ENCODE measurements at regions not wholly inside any gene's neighbourhood (a gene's known extent, or its start where the extent isn't known, plus 50 kb on each side); places are given as distances from the start of the nearest gene placed in this dataset.

DNA sequence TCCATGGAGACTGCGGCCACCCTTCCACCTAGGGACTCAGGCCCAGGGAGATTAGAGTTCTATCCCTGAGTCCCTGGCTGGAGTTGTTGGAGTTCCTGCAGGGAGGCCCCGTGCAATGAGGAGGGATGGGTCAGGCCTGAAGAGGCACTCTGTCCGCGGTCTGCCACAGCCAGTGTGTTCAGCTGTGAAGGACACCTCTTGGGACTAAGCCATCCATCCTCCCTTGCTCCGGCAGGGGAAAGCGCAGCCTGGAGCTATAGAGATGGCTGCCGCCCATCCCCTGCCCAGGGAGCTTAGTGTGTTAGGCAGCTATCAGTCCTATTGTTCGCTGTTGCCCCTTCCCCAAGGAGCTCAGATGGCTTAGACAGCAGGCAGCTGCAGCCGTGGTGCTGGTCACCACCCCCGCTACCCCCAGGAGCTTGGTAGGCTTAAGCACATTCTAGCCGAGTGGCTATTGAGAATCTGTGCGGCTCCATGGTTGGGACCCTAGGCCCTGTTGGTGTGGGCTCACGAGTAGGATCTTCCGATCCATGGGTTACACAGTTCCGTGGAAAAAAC, 141.3 kb downstream of the CYB561 start:
- Histone ChIP-seq H4K20me1 (ENCODE audit: insufficient read depth) (peaks cover 23% of the 10 kb centered on the region), H3K4me3 (no peak overlapping the region), H3F3A (ENCODE audit: insufficient read depth, low read depth) (peaks cover 12% of the 10 kb centered on the region; the same call in 1 of the 2 replicates), H3K4me1 (replicated peaks; ENCODE audit: insufficient read depth) (no peaks in the 10 kb centered on the region), H3K4me2 (no peak overlapping the region), H3K9me2 (ENCODE audit: insufficient read depth) (no peaks in the 10 kb centered on the region), H3K27ac (no peak overlapping the region), H3K36me3 (ENCODE audit: low read depth) (no peaks in the 10 kb centered on the region), H3K9me3 (ENCODE audit: insufficient read depth, low read depth) (no peaks in the 10 kb centered on the region), H2AFZ (no peak overlapping the region), H3K27me3 (ENCODE audit: insufficient read depth, low read depth) (no peaks in the 10 kb centered on the region), H3K79me2 (ENCODE audit: low read depth) (peaks cover 51% of the 10 kb centered on the region)
- ChIA-PET CTCF (no interaction called here), POLR2A (ENCODE audit: unreplicated experiment) (no interaction called here)
- intact Hi-C loops (cut with micrococcal nuclease; ENCODE audit: unreplicated experiment) = no loop called here
- BruUV-seq (replicated peaks) = no TSS peak
- DNase-seq = no peak
- no peak for TF ChIP-seq EZH2 (IDR thresholded peaks at IDR 0.05; ENCODE audit: low read depth)
- TF ChIP-seq, protein P1, sequence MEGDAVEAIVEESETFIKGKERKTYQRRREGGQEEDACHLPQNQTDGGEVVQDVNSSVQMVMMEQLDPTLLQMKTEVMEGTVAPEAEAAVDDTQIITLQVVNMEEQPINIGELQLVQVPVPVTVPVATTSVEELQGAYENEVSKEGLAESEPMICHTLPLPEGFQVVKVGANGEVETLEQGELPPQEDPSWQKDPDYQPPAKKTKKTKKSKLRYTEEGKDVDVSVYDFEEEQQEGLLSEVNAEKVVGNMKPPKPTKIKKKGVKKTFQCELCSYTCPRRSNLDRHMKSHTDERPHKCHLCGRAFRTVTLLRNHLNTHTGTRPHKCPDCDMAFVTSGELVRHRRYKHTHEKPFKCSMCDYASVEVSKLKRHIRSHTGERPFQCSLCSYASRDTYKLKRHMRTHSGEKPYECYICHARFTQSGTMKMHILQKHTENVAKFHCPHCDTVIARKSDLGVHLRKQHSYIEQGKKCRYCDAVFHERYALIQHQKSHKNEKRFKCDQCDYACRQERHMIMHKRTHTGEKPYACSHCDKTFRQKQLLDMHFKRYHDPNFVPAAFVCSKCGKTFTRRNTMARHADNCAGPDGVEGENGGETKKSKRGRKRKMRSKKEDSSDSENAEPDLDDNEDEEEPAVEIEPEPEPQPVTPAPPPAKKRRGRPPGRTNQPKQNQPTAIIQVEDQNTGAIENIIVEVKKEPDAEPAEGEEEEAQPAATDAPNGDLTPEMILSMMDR (conservative IDR thresholded peaks at IDR 0.05) = no peak

DNA sequence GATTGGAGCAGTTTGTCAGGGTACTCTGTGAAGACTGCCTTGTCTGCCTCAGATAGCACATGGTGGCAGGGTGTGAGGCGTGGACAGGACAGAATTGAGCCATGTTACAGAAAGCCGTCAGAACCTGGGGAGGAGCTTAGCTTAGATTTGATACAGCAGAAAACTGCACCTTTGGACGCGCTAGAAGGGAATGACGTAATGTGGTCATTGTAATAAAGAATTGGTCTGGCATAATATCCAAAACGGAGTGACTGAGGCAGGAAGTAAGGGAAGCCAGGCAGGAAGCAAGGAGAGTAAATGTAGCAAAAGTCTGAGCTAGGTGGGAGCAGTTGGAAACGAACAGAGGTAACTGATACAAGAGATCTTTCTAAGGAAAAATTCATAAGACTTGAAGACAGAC, 140.2 kb downstream of the CYB561 start:
- peaks cover 42% of the 10 kb centered on the region for H3K79me2 ChIP-seq (ENCODE audit: low read depth)
- POLR2A ChIA-PET (ENCODE audit: unreplicated experiment) = no interaction called here

DNA sequence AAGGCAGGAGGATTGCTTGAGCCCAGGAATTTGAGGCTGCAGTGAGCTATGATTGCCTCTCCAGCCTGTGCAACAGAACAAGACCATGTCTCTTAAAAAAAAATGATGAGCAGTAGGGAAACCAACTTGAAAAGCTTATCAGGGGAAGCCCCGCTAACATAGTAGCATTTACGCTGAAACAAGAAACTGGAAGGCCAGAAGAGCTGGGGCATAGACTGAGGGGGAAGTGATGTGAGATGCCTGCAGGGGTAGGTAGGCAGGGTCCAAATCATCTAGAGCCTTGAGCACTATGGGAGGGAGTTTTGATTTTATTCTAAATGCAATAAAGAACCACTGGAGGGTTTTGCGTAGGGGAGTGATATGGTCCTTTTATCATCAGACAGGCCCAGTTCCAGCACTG, 139.3 kb downstream of the CYB561 start:
- Histone ChIP-seq H3K27me3 (ENCODE audit: insufficient read depth, low read depth) (no peaks in the 10 kb centered on the region), H3K9me2 (ENCODE audit: insufficient read depth) (no peaks in the 10 kb centered on the region), H2AFZ (no peak overlapping the region), H3F3A (ENCODE audit: insufficient read depth, low read depth) (peaks cover 19% of the 10 kb centered on the region; the same call in 1 of the 2 replicates), H3K4me2 (no peak overlapping the region), H3K4me1 (replicated peaks; ENCODE audit: insufficient read depth) (no peaks in the 10 kb centered on the region), H4K20me1 (ENCODE audit: insufficient read depth) (peaks cover 9% of the 10 kb centered on the region), H3K36me3 (ENCODE audit: low read depth) (no peaks in the 10 kb centered on the region), H3K79me2 (ENCODE audit: low read depth) (peaks cover 42% of the 10 kb centered on the region), H3K27ac (no peak overlapping the region), H3K4me3 (no peak overlapping the region), H3K9me3 (ENCODE audit: insufficient read depth, low read depth) (no peaks in the 10 kb centered on the region)
- no peak for DNase-seq
- no peak for TF ChIP-seq EZH2 (IDR thresholded peaks at IDR 0.05; ENCODE audit: low read depth)
- TF ChIP-seq, protein P1 (conservative IDR thresholded peaks at IDR 0.05) = no peak
- ChIA-PET POLR2A (ENCODE audit: unreplicated experiment) (no interaction called here), CTCF (no interaction called here)
- intact Hi-C loops (cut with micrococcal nuclease; ENCODE audit: unreplicated experiment) = no loop called here
- BruUV-seq (replicated peaks) = no TSS peak

More for the DNA sequence above, 140.2 kb downstream of the CYB561 start:
- no peak overlapping the region for H3K27ac ChIP-seq
- TF ChIP-seq EZH2 (IDR thresholded peaks at IDR 0.05; ENCODE audit: low read depth) = no peak
- TF ChIP-seq, protein P1 (conservative IDR thresholded peaks at IDR 0.05) = no peak
- no peaks in the 10 kb centered on the region for H3K27me3 ChIP-seq (ENCODE audit: insufficient read depth, low read depth)
- H3K36me3 ChIP-seq (ENCODE audit: low read depth) = no peaks in the 10 kb centered on the region
- CTCF ChIA-PET = no interaction called here
- intact Hi-C loops (cut with micrococcal nuclease; ENCODE audit: unreplicated experiment) = no loop called here
- BruUV-seq (replicated peaks) = no TSS peak
- no peaks in the 10 kb centered on the region for H3K9me2 ChIP-seq (ENCODE audit: insufficient read depth)
- H4K20me1 ChIP-seq (ENCODE audit: insufficient read depth) = peaks cover 12% of the 10 kb centered on the region
- H3F3A ChIP-seq (ENCODE audit: insufficient read depth, low read depth) = peaks cover 18% of the 10 kb centered on the region; the same call in 1 of the 2 replicates
- no peaks in the 10 kb centered on the region for H3K4me1 ChIP-seq (replicated peaks; ENCODE audit: insufficient read depth)
- H3K4me3 ChIP-seq = no peak overlapping the region
- no peak overlapping the region for H2AFZ ChIP-seq
- DNase-seq = no peak
- H3K9me3 ChIP-seq (ENCODE audit: insufficient read depth, low read depth) = no peaks in the 10 kb centered on the region
- no peak overlapping the region for H3K4me2 ChIP-seq
